22Rv1 (cell line): ENCODE measurements at regions not wholly inside any gene's neighbourhood (a gene's known extent, or its start where the extent isn't known, plus 50 kb on each side); places are given as distances from the start of the nearest gene placed in this dataset.

ENCODE experiments used
- CTCF ChIP-seq: fragments of 450-650 bp; IDR thresholded peaks from 2 replicates; pipeline ENCODE4 v1.5.1; 2017; ENCODE audit warnings: mild to moderate bottlenecking
- ZFX ChIP-seq: fragments of 450-650 bp; IDR thresholded peaks from 2 replicates; pipeline ENCODE4 v1.6.1; 2017; ENCODE audit warnings: antibody characterized with exemption, borderline replicate concordance

GRCh38 chr14:25396128-25396527, 346.2 kb upstream of the STXBP6 start:
- no peak for TF ChIP-seq ZFX
- no peak for TF ChIP-seq CTCF
